ENCODE measurements at regions not wholly inside any gene's neighbourhood (a gene's known extent, or its start where the extent isn't known, plus 50 kb on each side); places are given as distances from the start of the nearest gene placed in this dataset.
A peak's percentile ranks its signal among the peaks of the same experiment; 100 is the strongest.
"Not testable (repeated sequence)": the region's sequence is repeated elsewhere in the genome, so short reads cannot be mapped to it uniquely, and the experiment has no call there.

GRCh38 chr9:135343837-135344522 is 135.6 kb upstream of the PPP1R26 start:
- peak; percentile 62 to 82 for DNase-seq

GRCh38 chr9:135344523-135344901 is 135.1 kb upstream of the PPP1R26 start:
- no peak for DNase-seq

GRCh38 chr9:135344915-135345500 is 134.6 kb upstream of the PPP1R26 start:
- DNase-seq, result no peak

GRCh38 chr9:135345775-135346433 is 133.7 kb upstream of the PPP1R26 start:
- no peak for DNase-seq

GRCh38 chr9:135346438-135347050 is 133.0 kb upstream of the PPP1R26 start:
- DNase-seq, result no peak

GRCh38 chr9:135347461-135347860 is 132.1 kb upstream of the PPP1R26 start:
- DNase-seq, result no peak

GRCh38 chr9:135348076-135348787 is 131.3 kb upstream of the PPP1R26 start:
- no peak for DNase-seq

GRCh38 chr9:135348788-135349150 is 130.8 kb upstream of the PPP1R26 start:
- DNase-seq, result no peak

GRCh38 chr9:135349212-135350002 is 130.2 kb upstream of the PPP1R26 start:
- DNase-seq, result no peak

- DNase-seq, result no peak
Measured at GRCh38 chr9:135350003-135350315, 129.6 kb upstream of the PPP1R26 start.

- no peak for DNase-seq
Measured at GRCh38 chr9:135353935-135354334, 125.6 kb upstream of the PPP1R26 start.

- DNase-seq, result peak; percentile 91 to 92
Measured at GRCh38 chr9:135355521-135356011, 124.0 kb upstream of the PPP1R26 start.

GRCh38 chr9:135356021-135356420 is 123.6 kb upstream of the PPP1R26 start:
- DNase-seq, result no peak

- no peak for DNase-seq
Measured at GRCh38 chr9:135356796-135357195, 122.8 kb upstream of the PPP1R26 start.

GRCh38 chr9:135357863-135358551 is 121.6 kb upstream of the PPP1R26 start:
- no peak for DNase-seq

GRCh38 chr9:135358552-135358940 is 121.0 kb upstream of the PPP1R26 start:
- DNase-seq, result no peak

GRCh38 chr9:135359764-135360163 is 119.8 kb upstream of the PPP1R26 start:
- no peak for DNase-seq

- DNase-seq, result no peak
Measured at GRCh38 chr9:135360617-135361016, 119.0 kb upstream of the PPP1R26 start.

GRCh38 chr9:135361668-135362067 is 117.9 kb upstream of the PPP1R26 start:
- DNase-seq, result not testable (repeated sequence)

GRCh38 chr9:135363596-135363995 is 116.0 kb upstream of the PPP1R26 start:
- peak; percentile 95 to 98 for DNase-seq

- no peak for DNase-seq
Measured at GRCh38 chr9:135365013-135365768, 114.4 kb upstream of the PPP1R26 start.

Data from NCI-H524 (cell line).